Activated CD4-positive, alpha-beta memory T cell treated with anti-CD3 and anti-CD28 coated beads for 36 hours (primary cell): ENCODE measurements at regions not wholly inside any gene's neighbourhood (a gene's known extent, or its start where the extent isn't known, plus 50 kb on each side); places are given as distances from the start of the nearest gene placed in this dataset.
"Not testable (repeated sequence)": the region's sequence is repeated elsewhere in the genome, so short reads cannot be mapped to it uniquely, and the experiment has no call there.

Experiments used
- CTCF ChIA-PET: fragments of 350-600 bp; sonication (Branson Sonifier 250); formaldehyde crosslinking; loops from one replicate; lab custom pipeline; 2021; ENCODE audit warnings: antibody characterized with exemption, inconsistent platforms; lab: Charles Lee
- POLR2A ChIA-PET: fragments of 350-600 bp; sonication (Branson Sonifier 250); formaldehyde crosslinking; loops from one replicate; lab custom pipeline; 2021; ENCODE audit warnings: antibody characterized with exemption; lab: Charles Lee
- DNase-seq: peaks from one replicate; pipeline ENCODE4 v3.0.0-alpha.2; 2020
- H3K27ac Mint-ChIP-seq: one replicate; pipeline ENCODE4 v1.8.0; 2021; ENCODE audit warnings: mixed read lengths
- H3K27me3 Mint-ChIP-seq: one replicate; pipeline ENCODE4 v1.8.0; 2021; ENCODE audit warnings: mixed read lengths
- H3K36me3 Mint-ChIP-seq: one replicate; pipeline ENCODE4 v1.8.0; 2021; ENCODE audit warnings: mixed read lengths
- H3K4me1 Mint-ChIP-seq: one replicate; pipeline ENCODE4 v1.8.0; 2021; ENCODE audit warnings: low read depth, mixed read lengths
- H3K4me3 Mint-ChIP-seq: one replicate; pipeline ENCODE4 v1.8.0; 2021; ENCODE audit warnings: mild to moderate bottlenecking, mixed read lengths
- H3K9me3 Mint-ChIP-seq: one replicate; pipeline ENCODE4 v1.8.0; 2021; ENCODE audit warnings: mixed read lengths
- intact Hi-C: fragments of 100-400 bp; cut with micrococcal nuclease; formaldehyde crosslinking; loops from one replicate; pipeline ENCODE4 v1.15.1; 2023

DNA sequence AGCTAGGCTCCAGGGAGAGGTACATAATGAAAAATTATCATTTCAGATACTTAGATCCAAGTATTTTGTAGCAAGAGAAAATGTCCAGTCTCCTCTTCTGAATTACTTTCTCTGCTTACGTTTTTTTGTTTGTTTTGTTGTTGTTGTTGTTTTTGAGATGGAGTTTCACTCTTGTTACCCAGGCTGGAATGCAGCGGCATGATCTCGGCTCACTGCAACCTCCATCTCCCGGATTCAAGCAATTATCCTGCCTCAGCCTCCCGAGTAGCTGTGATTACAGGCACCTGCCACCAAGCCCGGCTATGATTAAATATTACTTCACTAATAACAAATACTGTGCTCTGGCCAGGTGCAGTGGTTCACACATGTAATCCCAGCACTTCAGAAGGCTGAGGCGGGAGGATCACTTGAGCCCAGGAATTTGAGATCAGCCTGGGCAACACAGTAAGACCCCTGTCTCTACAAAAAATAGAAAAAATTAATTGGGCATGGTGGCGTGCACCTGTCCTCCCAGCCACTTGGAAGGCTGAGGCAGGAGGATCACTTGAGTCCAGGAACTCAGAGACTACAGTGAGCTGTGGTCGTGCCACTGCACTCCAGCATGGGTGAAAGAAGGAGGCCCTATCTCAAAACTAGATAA, 155.0 kb upstream of the JARID2 start:
- no peaks in the 10 kb centered on the region for H3K9me3 Mint-ChIP-seq
- H3K27ac Mint-ChIP-seq = no peak overlapping the region
- DNase-seq = no peak
- ChIA-PET CTCF (no interaction called here), POLR2A (no interaction called here)
- no peaks in the 10 kb centered on the region for H3K36me3 Mint-ChIP-seq
- H3K27me3 Mint-ChIP-seq = peaks cover 1% of the 10 kb centered on the region
- no peak overlapping the region for H3K4me3 Mint-ChIP-seq
- intact Hi-C loops = no loop called here
- no peaks in the 10 kb centered on the region for H3K4me1 Mint-ChIP-seq

DNA sequence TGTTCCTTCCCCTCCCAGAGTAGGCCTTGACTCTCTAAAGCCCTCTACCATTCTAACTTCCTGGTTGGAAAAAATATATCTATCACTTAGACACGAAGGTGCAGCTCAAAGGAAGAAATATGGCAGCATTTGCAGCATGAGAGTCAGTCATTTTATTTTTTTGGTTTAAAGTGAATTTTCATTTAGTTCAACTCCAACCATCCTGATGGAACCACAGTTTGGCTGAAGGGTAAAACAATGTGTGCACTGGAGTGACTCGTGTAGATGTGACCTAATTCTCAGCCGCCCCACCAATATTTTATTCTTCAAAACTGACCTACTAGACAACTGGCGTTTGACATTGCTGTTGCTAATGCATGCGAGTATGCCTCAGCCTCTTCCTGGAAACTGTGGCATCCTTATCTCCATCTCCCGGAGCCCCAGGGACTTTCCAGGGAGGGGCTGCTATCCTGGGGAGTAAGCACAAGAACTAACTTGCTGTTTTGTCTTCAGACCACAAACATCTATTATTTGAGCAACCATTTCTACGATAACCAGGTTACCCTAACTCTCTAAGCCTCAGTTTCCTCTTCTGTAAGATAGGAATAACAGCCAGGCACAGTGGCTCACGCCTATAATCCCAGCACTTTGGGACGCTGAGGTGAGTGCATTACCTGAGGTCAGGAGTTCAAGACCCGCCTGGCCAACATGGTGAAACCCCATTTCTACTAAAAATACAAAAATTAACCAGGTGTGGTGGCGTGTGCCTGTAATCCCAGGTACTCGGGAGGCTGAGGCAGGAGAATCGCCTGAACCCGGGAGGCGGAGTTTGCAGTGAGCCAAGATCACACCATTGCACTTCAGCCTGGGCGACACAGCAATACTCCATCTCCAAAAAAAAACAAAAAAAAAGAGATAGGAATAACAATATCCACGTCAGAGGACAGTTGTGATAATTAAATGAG, 148.7 kb upstream of the JARID2 start:
- Mint-ChIP-seq H3K27me3 (peaks cover 1% of the 10 kb centered on the region), H3K9me3 (no peaks in the 10 kb centered on the region), H3K4me1 (peaks cover 6% of the 10 kb centered on the region), H3K36me3 (no peaks in the 10 kb centered on the region), H3K4me3 (no peak overlapping the region), H3K27ac (no peak overlapping the region)
- intact Hi-C loops = no loop called here
- DNase-seq = peak; percentile 36
- POLR2A ChIA-PET = no interaction called here
- CTCF ChIA-PET = no interaction called here

DNA sequence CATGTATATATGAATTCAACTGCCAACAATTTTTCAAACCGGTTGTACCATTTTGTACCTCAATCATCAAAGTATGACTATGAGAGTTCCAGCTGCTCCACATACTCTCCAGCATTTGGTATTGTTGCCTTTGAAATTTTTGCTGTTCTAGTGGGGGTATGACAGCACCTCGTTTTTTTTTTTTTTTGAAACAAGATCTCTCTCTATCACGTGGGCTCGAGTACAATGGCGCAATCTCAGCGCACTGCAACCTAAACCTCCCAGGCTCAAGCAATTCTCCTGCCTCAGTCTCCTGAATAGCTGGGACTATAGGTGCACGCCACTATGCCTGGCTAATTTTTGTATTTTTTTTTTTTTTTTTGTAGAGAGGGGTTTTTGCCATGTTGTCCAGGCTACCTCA, 144.7 kb upstream of the JARID2 start:
- no peak overlapping the region for H3K4me3 Mint-ChIP-seq
- no peaks in the 10 kb centered on the region for H3K27me3 Mint-ChIP-seq
- no peak overlapping the region for H3K27ac Mint-ChIP-seq
- CTCF ChIA-PET = no interaction called here
- POLR2A ChIA-PET = no interaction called here
- peaks cover 2% of the 10 kb centered on the region for H3K36me3 Mint-ChIP-seq
- peaks cover 6% of the 10 kb centered on the region for H3K4me1 Mint-ChIP-seq
- DNase-seq = no peak
- peaks cover 8% of the 10 kb centered on the region for H3K9me3 Mint-ChIP-seq
- intact Hi-C loops = no loop called here

DNA sequence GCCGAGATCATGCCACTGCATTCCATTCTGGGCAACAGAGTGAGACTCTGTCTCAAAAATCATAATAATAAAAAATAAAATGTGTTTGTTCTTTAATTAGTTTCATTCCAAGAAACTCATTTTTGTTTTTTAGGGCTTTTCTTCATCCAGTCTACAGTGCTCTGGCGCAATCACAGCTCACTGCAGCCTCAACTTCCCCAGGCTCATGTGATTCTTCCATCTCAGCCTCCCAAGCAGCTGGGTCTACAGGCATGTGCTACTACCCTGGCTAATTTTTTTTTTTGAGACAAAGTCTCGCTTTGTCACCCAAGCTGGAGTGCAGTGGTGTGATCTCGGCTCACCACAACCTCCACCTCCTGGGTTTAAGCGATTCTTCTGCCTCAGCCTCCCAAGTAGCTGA, 143.6 kb upstream of the JARID2 start:
- peaks cover under 1% of the 10 kb centered on the region for H3K4me1 Mint-ChIP-seq
- H3K9me3 Mint-ChIP-seq = peaks cover 13% of the 10 kb centered on the region
- no peaks in the 10 kb centered on the region for H3K27me3 Mint-ChIP-seq
- peaks cover 4% of the 10 kb centered on the region for H3K36me3 Mint-ChIP-seq
- no peak overlapping the region for H3K27ac Mint-ChIP-seq
- H3K4me3 Mint-ChIP-seq = no peak overlapping the region
- ChIA-PET CTCF (interaction anchor here (0.6 to 0.7 kb wide), 2 partner anchors 16 to 560 kb away, joined by 3 to 5 read pairs; no protein-coding TSS in a partner anchor), POLR2A (no interaction called here)
- intact Hi-C loops = no loop called here
- DNase-seq = no peak

- Mint-ChIP-seq H3K27ac (no peak overlapping the region), H3K9me3 (peaks cover 13% of the 10 kb centered on the region), H3K4me3 (no peak overlapping the region), H3K4me1 (peaks cover 3% of the 10 kb centered on the region), H3K27me3 (no peaks in the 10 kb centered on the region), H3K36me3 (peaks cover 4% of the 10 kb centered on the region)
- ChIA-PET POLR2A (no interaction called here), CTCF (no interaction called here)
- intact Hi-C loops = no loop called here
- no peak for DNase-seq
Measured at GRCh38 chr6:15106958-15107643, 138.8 kb upstream of the JARID2 start.

GRCh38 chr6:15107644-15108382, 138.1 kb upstream of the JARID2 start:
- no peak for DNase-seq
- H3K36me3 Mint-ChIP-seq = peaks cover 4% of the 10 kb centered on the region
- H3K9me3 Mint-ChIP-seq = peaks cover 13% of the 10 kb centered on the region
- H3K4me3 Mint-ChIP-seq = no peak overlapping the region
- CTCF ChIA-PET = interaction anchor here (1.4 kb wide), 1 partner anchor 9 kb away, joined by 3 read pairs; no protein-coding TSS in a partner anchor
- H3K27me3 Mint-ChIP-seq = no peaks in the 10 kb centered on the region
- POLR2A ChIA-PET = interaction anchor here (0.6 kb wide), 1 partner anchor 363 kb away, joined by 4 read pairs; no protein-coding TSS in a partner anchor
- intact Hi-C loops = no loop called here
- H3K27ac Mint-ChIP-seq = no peak overlapping the region
- peaks cover 3% of the 10 kb centered on the region for H3K4me1 Mint-ChIP-seq

GRCh38 chr6:15108383-15108715, 137.5 kb upstream of the JARID2 start:
- intact Hi-C loops = no loop called here
- Mint-ChIP-seq H3K36me3 (peaks cover 4% of the 10 kb centered on the region), H3K4me3 (no peak overlapping the region), H3K27me3 (no peaks in the 10 kb centered on the region), H3K27ac (no peak overlapping the region), H3K4me1 (peaks cover 3% of the 10 kb centered on the region), H3K9me3 (peaks cover 13% of the 10 kb centered on the region)
- no peak for DNase-seq
- POLR2A ChIA-PET = no interaction called here
- CTCF ChIA-PET = interaction anchor here (1.4 kb wide), 1 partner anchor 8 kb away, joined by 3 read pairs; no protein-coding TSS in a partner anchor

- Mint-ChIP-seq H3K9me3 (peaks cover 13% of the 10 kb centered on the region), H3K4me3 (no peak overlapping the region), H3K4me1 (peaks cover 3% of the 10 kb centered on the region), H3K36me3 (peaks cover 4% of the 10 kb centered on the region), H3K27me3 (no peaks in the 10 kb centered on the region), H3K27ac (no peak overlapping the region)
- DNase-seq = no peak
- intact Hi-C loops = no loop called here
- ChIA-PET POLR2A (no interaction called here), CTCF (no interaction called here)
Measured at GRCh38 chr6:15109338-15110090, 136.4 kb upstream of the JARID2 start.

DNA sequence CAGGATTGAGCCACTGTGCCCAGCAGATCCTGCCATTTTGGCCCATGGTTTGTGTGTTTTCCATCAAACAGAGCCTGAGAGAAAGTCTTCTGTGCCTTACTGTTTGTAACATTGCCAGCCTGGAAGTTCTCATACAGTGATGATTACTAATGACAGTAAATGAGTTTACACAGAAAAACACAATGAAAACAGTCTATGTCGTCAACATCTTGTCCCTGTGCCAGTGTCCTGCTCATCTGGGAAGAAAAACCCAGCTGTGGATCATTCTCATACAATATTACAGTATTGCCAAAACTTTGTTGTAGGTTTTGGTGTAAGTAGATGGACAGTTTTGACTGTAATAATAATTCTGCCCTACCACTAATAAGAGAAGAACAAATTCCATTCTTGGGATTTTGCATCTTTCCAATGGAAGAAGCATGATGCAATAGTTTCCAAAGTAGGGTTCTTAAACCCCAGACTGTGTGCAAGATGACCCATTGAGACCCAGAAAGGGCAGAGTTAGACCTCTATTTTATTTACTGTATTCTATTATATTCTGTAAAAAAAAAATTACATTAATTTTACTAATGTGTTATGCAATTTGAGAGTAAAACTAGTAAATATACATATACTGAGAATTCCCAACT, 135.0 kb upstream of the JARID2 start:
- Mint-ChIP-seq H3K4me3 (no peak overlapping the region), H3K27me3 (no peaks in the 10 kb centered on the region), H3K36me3 (peaks cover 2% of the 10 kb centered on the region), H3K4me1 (peaks cover 3% of the 10 kb centered on the region), H3K9me3 (peaks cover 7% of the 10 kb centered on the region), H3K27ac (no peak overlapping the region)
- POLR2A ChIA-PET = no interaction called here
- intact Hi-C loops = no loop called here
- CTCF ChIA-PET = no interaction called here
- no peak for DNase-seq

DNA sequence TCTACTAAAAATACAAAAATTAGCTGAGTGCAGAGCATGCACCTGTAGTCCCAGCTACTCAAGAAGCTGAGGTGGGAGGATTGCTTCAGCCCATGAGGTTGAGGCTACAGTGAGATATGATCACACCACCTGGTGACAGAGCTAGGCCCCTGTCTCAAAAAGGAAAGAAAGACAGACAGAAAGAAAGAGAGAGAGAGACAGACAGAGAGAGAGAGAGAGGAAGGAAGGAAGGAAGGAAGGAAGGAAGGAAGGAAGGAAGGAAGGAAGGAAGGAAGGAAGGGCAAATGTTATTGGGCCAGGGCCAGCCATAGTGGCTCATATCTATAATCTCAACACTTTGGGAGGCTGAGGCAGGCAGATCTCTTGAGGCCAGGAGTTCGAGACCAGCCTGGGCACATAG, 134.3 kb upstream of the JARID2 start:
- DNase-seq, H3K4me1 Mint-ChIP-seq, POLR2A ChIA-PET, H3K4me3 Mint-ChIP-seq, H3K27ac Mint-ChIP-seq, H3K27me3 Mint-ChIP-seq, H3K9me3 Mint-ChIP-seq, CTCF ChIA-PET, H3K36me3 Mint-ChIP-seq, intact Hi-C loops: not testable (repeated sequence)

- ChIA-PET POLR2A (no interaction called here), CTCF (no interaction called here)
- no peak for DNase-seq
- Mint-ChIP-seq H3K27me3 (no peaks in the 10 kb centered on the region), H3K27ac (no peak overlapping the region), H3K4me3 (no peak overlapping the region), H3K36me3 (no peaks in the 10 kb centered on the region), H3K9me3 (no peaks in the 10 kb centered on the region), H3K4me1 (peaks cover 3% of the 10 kb centered on the region)
- intact Hi-C loops = no loop called here
Measured at GRCh38 chr6:15113587-15113986, 132.3 kb upstream of the JARID2 start.
